CD14-positive monocyte (primary cell): ENCODE measurements at regions not wholly inside any gene's neighbourhood (a gene's known extent, or its start where the extent isn't known, plus 50 kb on each side); places are given as distances from the start of the nearest gene placed in this dataset.

Experiments used
- DNase-seq, 3 donors: peaks; one replicate each; pipeline ENCODE4 v3.0.0-alpha.2; 2011 to 2022
- H2AFZ ChIP-seq: 2 replicates; pipeline ENCODE4 v1.6.0; 2012; ENCODE audit warnings: mild to moderate bottlenecking, low read depth, low read length, inconsistent platforms; ENCODE audit not compliant: insufficient read depth, poor library complexity, severe bottlenecking
- H3K27ac ChIP-seq, 2 donors: 1 replicate in 1 of 2; 2 replicates in 1 of 2; pipeline ENCODE4 v1.5.1; 2012 to 2013; ENCODE audit warnings: low read length in 2 of 2, control low read depth in 1 of 2, inconsistent platforms in 1 of 2, low read depth in 1 of 2, mild to moderate bottlenecking in 1 of 2
- H3K27me3 ChIP-seq, 2 donors: one replicate each; pipeline versions ENCODE4 v1.6.0 to v1.6.1; 2011 to 2013; ENCODE audit warnings: low read length in 2 of 2; ENCODE audit not compliant: control insufficient read depth in 2 of 2, insufficient read depth in 2 of 2
- H3K36me3 ChIP-seq, 2 donors: replicated peaks in 1 of 2; 1 replicate in 1 of 2; 2 replicates in 1 of 2; pipeline versions ENCODE4 v1.5.1 to v1.6.1; 2012 to 2013; ENCODE audit warnings: low read length in 2 of 2, control low read depth in 1 of 2, inconsistent platforms in 1 of 2, mild to moderate bottlenecking in 1 of 2; ENCODE audit not compliant: insufficient read depth in 2 of 2, control insufficient read depth in 1 of 2
- H3K4me1 ChIP-seq, 2 donors: 1 replicate in 1 of 2; 2 replicates in 1 of 2; pipeline versions ENCODE4 v1.5.1 to v1.6.1; 2012 to 2013; ENCODE audit warnings: low read length in 2 of 2, control low read depth in 1 of 2, inconsistent platforms in 1 of 2, mild to moderate bottlenecking in 1 of 2, moderate library complexity in 1 of 2; ENCODE audit not compliant: insufficient read depth in 2 of 2, control insufficient read depth in 1 of 2
- H3K4me2 ChIP-seq: replicated peaks from 2 replicates; pipeline ENCODE3; 2012; ENCODE audit warnings: low read length, moderate library complexity, mild to moderate bottlenecking; ENCODE audit not compliant: poor library complexity, severe bottlenecking; ENCODE audit errors: extremely low read depth
- H3K4me3 ChIP-seq, 3 experiments: fragments of 200-600 bp in 1 of 3; sonication (generic) in 1 of 3; replicated peaks in 1 of 3; 1 replicate in 2 of 3; 2 replicates in 1 of 3; pipeline ENCODE4 v1.5.1; 2011 to 2013; ENCODE audit warnings: low read length in 3 of 3, mild to moderate bottlenecking in 3 of 3, control low read depth in 2 of 3, low read depth in 2 of 3, inconsistent platforms in 1 of 3, moderate library complexity in 1 of 3
- H3K79me2 ChIP-seq: 2 replicates; pipeline ENCODE4 v1.6.0; 2012; ENCODE audit warnings: mild to moderate bottlenecking, control low read depth, inconsistent platforms, low read length, moderate library complexity; ENCODE audit not compliant: insufficient read depth
- H3K9ac ChIP-seq: 2 replicates; pipeline ENCODE4 v1.6.0; 2017; ENCODE audit warnings: low read length, mild to moderate bottlenecking; ENCODE audit not compliant: insufficient read depth, poor library complexity, severe bottlenecking
- H3K9me3 ChIP-seq, 2 donors: replicated peaks in 1 of 2; 1 replicate in 1 of 2; 2 replicates in 1 of 2; pipeline versions ENCODE4 v1.5.1 to v1.6.1; 2012 to 2013; ENCODE audit warnings: low read length in 2 of 2, control low read depth in 1 of 2; ENCODE audit not compliant: control insufficient read depth in 1 of 2, insufficient read depth in 1 of 2
- H4K20me1 ChIP-seq: 2 replicates; pipeline ENCODE4 v1.6.0; 2012; ENCODE audit warnings: mild to moderate bottlenecking, low read length, control low read depth, moderate library complexity; ENCODE audit not compliant: insufficient read depth
- H3K27ac Mint-ChIP-seq, 7 donors: one replicate each; pipeline ENCODE4 v1.8.0; 2020; ENCODE audit warnings: mild to moderate bottlenecking in 7 of 7, mixed read lengths in 7 of 7, moderate library complexity in 6 of 7, inconsistent platforms in 2 of 7
- H3K27me3 Mint-ChIP-seq, 3 donors: one replicate each; pipeline ENCODE4 v1.8.0; 2021 to 2022; ENCODE audit warnings: low read depth in 3 of 3, mild to moderate bottlenecking in 3 of 3, mixed read lengths in 3 of 3, moderate library complexity in 3 of 3, inconsistent platforms in 1 of 3
- H3K36me3 Mint-ChIP-seq, 2 donors: one replicate each; pipeline ENCODE4 v1.8.0; 2020; ENCODE audit warnings: mixed read lengths in 2 of 2, inconsistent platforms in 1 of 2, mild to moderate bottlenecking in 1 of 2
- H3K4me1 Mint-ChIP-seq: one replicate; pipeline ENCODE4 v1.8.0; 2020; ENCODE audit warnings: mild to moderate bottlenecking, mixed read lengths
- H3K4me3 Mint-ChIP-seq, 2 donors: one replicate each; pipeline ENCODE4 v1.8.0; 2020; ENCODE audit warnings: mild to moderate bottlenecking in 2 of 2, mixed read lengths in 2 of 2, moderate library complexity in 1 of 2
- H3K9me3 Mint-ChIP-seq, 7 donors: one replicate each; pipeline ENCODE4 v1.8.0; 2020 to 2022; ENCODE audit warnings: mixed read lengths in 7 of 7, mild to moderate bottlenecking in 6 of 7, moderate library complexity in 6 of 7, inconsistent platforms in 2 of 7
- CTCF ChIP-seq: fragments of 200-600 bp; IDR thresholded peaks from one replicate; pipeline ENCODE4 v1.8.0; 2022; ENCODE audit warnings: antibody characterized with exemption, mild to moderate bottlenecking
- WGBS: methylation state at CpG from one replicate; pipeline ENCODE4 v1.1.5; 2013; ENCODE audit warnings: missing lambda C conversion rate; ENCODE audit not compliant: insufficient coverage; 5-methylcytosine and 5-hydroxymethylcytosine counted together
- intact Hi-C, 2 donors: fragments of 100-400 bp; cut with micrococcal nuclease; formaldehyde crosslinking; loops; one replicate each; pipeline versions ENCODE4 v1.15.0 to v1.15.1; 2023

GRCh38 chr3:80244390-80244789 lies 476.6 kb upstream of the ROBO1 start:
- H3K79me2 ChIP-seq, result no peaks in the 10 kb centered on the region
- Mint-ChIP-seq H3K4me3 (no peak overlapping the region), H3K36me3 (no peaks in the 10 kb centered on the region), H3K9me3 (peaks cover 0 to 7% (median 2%) of the 10 kb centered on the region in 7 donors), H3K27me3 (no peaks in the 10 kb centered on the region), H3K27ac (no peak overlapping the region), H3K4me1 (no peaks in the 10 kb centered on the region)
- no peak for TF ChIP-seq CTCF
- WGBS, result no CpG with 5 or more reads among the region's 6 CpGs
- peaks cover 0 to 7% of the 10 kb centered on the region in 2 donors for H3K9me3 ChIP-seq
- H3K27ac ChIP-seq, result no peak overlapping the region
- no peak overlapping the region for H2AFZ ChIP-seq
- H3K4me1 ChIP-seq, result no peaks in the 10 kb centered on the region
- no peak for DNase-seq
- H3K4me3 ChIP-seq, result no peak overlapping the region
- intact Hi-C loops, result no loop called here
- H4K20me1 ChIP-seq, result no peaks in the 10 kb centered on the region
- H3K4me2 ChIP-seq, result no peak overlapping the region
- no peaks in the 10 kb centered on the region for H3K36me3 ChIP-seq
- H3K27me3 ChIP-seq, result no peaks in the 10 kb centered on the region
- no peak overlapping the region for H3K9ac ChIP-seq

GRCh38 chr3:80241791-80242190 lies 474.0 kb upstream of the ROBO1 start:
- Mint-ChIP-seq H3K9me3 (peaks cover 0 to 2% (median 0%) of the 10 kb centered on the region in 7 donors), H3K27me3 (no peaks in the 10 kb centered on the region), H3K36me3 (no peaks in the 10 kb centered on the region), H3K27ac (no peak overlapping the region), H3K4me1 (no peaks in the 10 kb centered on the region), H3K4me3 (no peak overlapping the region)
- Histone ChIP-seq H3K79me2 (no peaks in the 10 kb centered on the region), H3K9ac (no peak overlapping the region), H2AFZ (no peak overlapping the region), H3K36me3 (no peaks in the 10 kb centered on the region), H3K27ac (no peak overlapping the region), H3K4me2 (no peak overlapping the region), H3K4me3 (no peak overlapping the region), H3K27me3 (no peaks in the 10 kb centered on the region), H3K9me3 (no peaks in the 10 kb centered on the region), H4K20me1 (no peaks in the 10 kb centered on the region), H3K4me1 (no peaks in the 10 kb centered on the region)
- no peak for TF ChIP-seq CTCF
- DNase-seq, result no peak
- intact Hi-C loops, result no loop called here
- WGBS, result 80% methylated on average over 1 of the region's 1 CpG
